Psoas muscle (tissue), 7 donors: ENCODE measurements at regions not wholly inside any gene's neighbourhood (a gene's known extent, or its start where the extent isn't known, plus 50 kb on each side); places are given as distances from the start of the nearest gene placed in this dataset.

Experiments used
- ATAC-seq, 4 donors: fragments of 200-7000 bp; cut with Tn5 transposase; one replicate each; pipeline ENCODE4 v1.9.1; 2020; ENCODE audit warnings: moderate library complexity in 3 of 4, mild to moderate bottlenecking in 2 of 4
- DNase-seq, 2 donors: peaks; one replicate each; pipeline ENCODE4 v3.0.0-alpha.2; 2020
- H3K27ac ChIP-seq: fragments of 200-600 bp; one replicate; pipeline ENCODE4 v1.8.0; 2022
- H3K27me3 ChIP-seq, 3 donors: fragments of 200-600 bp in 1 of 3; one replicate each; pipeline versions ENCODE4 v1.6.1 to v1.8.0; 2013 to 2022; ENCODE audit warnings: low read length in 2 of 3, mild to moderate bottlenecking in 2 of 3, moderate library complexity in 1 of 3; ENCODE audit not compliant: insufficient read depth in 3 of 3
- H3K36me3 ChIP-seq, 2 donors: fragments of 200-600 bp in 1 of 2; one replicate each; pipeline versions ENCODE4 v1.6.1 to v1.8.0; 2013 to 2022; ENCODE audit warnings: low read depth in 1 of 2, mild to moderate bottlenecking in 1 of 2, moderate library complexity in 1 of 2; ENCODE audit not compliant: insufficient read depth in 1 of 2
- H3K4me1 ChIP-seq: fragments of 200-600 bp; one replicate; pipeline ENCODE4 v1.8.0; 2022
- H3K4me3 ChIP-seq: fragments of 200-600 bp; one replicate; pipeline ENCODE4 v1.8.0; 2022; ENCODE audit warnings: mild to moderate bottlenecking
- H3K9me3 ChIP-seq: fragments of 200-600 bp; one replicate; pipeline ENCODE4 v1.8.0; 2022
- WGBS, 3 donors: extraction: QIAGEN DNeasy Blood & Tissue Kit; methylation state at CpG; one replicate each; pipeline versions ENCODE4 v1.1.6 to v1.1.7; 2013; 5-methylcytosine and 5-hydroxymethylcytosine counted together
- intact Hi-C, 2 donors: fragments of 100-400 bp; cut with DNase I; formaldehyde crosslinking; loops; one replicate each; pipeline versions ENCODE4 v1.11.0 to v1.14.2; 2022
- TF ChIP-seq, protein P1 (sequence below): fragments of 200-600 bp; IDR thresholded peaks from one replicate; pipeline ENCODE4 v1.8.0; 2022; ENCODE audit warnings: antibody characterized with exemption
- donor health status: healthy with polysubstance abuse.
- donor health status: DM: no; HTN: no; CAD: no; lungs with moderate emphysema.
- donor health status: Bipolar disorder and iron deficiency.
- donor health status: healthy.
- donor health status: DM: yes; HTN: yes; CAD: no.
- donor health status: DM: no; HTN: no; CAD: no.
- donor health status: DM: yes; HTN: yes; CAD: no.

DNA sequence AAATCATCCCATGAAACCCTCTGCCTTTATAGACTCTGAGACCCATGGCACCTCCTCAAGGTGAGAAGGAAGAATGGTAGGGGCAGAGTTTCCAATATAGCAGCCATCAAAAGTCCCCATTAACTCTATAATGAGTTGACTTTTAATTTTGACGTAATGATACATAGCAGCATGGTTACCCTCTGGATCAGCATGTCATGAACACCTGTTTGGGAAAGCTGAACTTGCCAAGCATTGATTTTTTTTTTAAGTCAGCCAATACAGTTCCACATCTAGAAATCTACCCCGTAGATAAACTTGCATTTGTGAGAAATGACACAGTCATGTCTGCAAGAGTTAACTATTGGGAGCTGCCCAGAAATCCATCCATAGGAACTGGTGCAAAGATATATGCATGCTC, 191.8 kb downstream of the TMEM114 start:
- Histone ChIP-seq H3K9me3 (no peaks in the 10 kb centered on the region), H3K4me1 (no peaks in the 10 kb centered on the region), H3K4me3 (no peak overlapping the region), H3K27me3 (no peaks in the 10 kb centered on the region), H3K27ac (no peak overlapping the region), H3K36me3 (no peaks in the 10 kb centered on the region)
- 61 to 69% (median 65%) methylated on average over 2 of the region's 2 CpGs for WGBS, 3 donors
- no peak for ATAC-seq
- intact Hi-C loops: no loop called here
- TF ChIP-seq, protein P1, sequence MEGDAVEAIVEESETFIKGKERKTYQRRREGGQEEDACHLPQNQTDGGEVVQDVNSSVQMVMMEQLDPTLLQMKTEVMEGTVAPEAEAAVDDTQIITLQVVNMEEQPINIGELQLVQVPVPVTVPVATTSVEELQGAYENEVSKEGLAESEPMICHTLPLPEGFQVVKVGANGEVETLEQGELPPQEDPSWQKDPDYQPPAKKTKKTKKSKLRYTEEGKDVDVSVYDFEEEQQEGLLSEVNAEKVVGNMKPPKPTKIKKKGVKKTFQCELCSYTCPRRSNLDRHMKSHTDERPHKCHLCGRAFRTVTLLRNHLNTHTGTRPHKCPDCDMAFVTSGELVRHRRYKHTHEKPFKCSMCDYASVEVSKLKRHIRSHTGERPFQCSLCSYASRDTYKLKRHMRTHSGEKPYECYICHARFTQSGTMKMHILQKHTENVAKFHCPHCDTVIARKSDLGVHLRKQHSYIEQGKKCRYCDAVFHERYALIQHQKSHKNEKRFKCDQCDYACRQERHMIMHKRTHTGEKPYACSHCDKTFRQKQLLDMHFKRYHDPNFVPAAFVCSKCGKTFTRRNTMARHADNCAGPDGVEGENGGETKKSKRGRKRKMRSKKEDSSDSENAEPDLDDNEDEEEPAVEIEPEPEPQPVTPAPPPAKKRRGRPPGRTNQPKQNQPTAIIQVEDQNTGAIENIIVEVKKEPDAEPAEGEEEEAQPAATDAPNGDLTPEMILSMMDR: no peak
- DNase-seq: no peak

DNA sequence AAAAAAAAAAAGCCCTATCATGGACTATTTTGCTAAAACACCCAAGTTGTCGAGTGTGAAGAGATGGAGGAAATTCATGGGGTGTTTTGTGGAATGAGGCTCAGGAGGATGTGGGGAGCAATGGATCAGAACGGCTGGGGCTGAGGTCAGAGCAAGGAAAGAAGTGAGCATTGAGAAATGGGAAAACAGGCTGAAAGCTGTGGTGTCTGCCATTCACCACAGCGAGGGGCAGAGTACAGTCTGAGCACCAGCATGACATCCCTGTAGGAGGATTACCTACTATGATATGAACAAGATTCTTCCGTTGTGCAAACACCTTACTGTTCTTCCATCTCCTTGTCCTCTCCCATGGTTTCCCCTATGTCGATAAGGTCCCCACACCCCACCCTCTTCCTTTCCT, 193.1 kb downstream of the TMEM114 start:
- H3K27me3 ChIP-seq: no peaks in the 10 kb centered on the region
- TF ChIP-seq, protein P1: no peak
- no peak for DNase-seq
- intact Hi-C loops: no loop called here
- no peak for ATAC-seq
- H3K9me3 ChIP-seq: no peaks in the 10 kb centered on the region
- H3K4me1 ChIP-seq: no peaks in the 10 kb centered on the region
- no peak overlapping the region for H3K4me3 ChIP-seq
- no peaks in the 10 kb centered on the region for H3K36me3 ChIP-seq
- 64 to 74% (median 74%) methylated on average over 5 of the region's 5 CpGs for WGBS, 3 donors
- no peak overlapping the region for H3K27ac ChIP-seq

DNA sequence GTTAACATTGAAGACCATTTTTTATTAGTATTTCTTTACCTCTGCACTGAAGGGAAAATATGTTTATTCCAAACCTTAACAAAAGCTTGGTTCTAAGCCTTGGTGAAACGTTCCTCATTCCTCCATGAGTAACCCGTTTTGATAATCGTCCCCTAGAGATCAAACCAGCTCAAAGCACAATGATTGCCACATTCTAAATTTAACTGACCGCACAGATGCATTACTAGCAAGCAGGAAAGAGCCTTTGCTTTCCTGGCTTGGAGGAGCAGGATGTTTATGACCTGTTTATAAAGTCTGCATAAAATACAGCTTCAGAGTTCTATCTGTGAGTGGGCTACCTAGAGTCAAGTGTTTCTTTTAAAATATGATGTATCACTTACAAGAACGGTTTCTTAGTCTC, 193.8 kb downstream of the TMEM114 start:
- Histone ChIP-seq H3K4me3 (no peak overlapping the region), H3K27me3 (no peaks in the 10 kb centered on the region), H3K36me3 (no peaks in the 10 kb centered on the region), H3K9me3 (no peaks in the 10 kb centered on the region), H3K27ac (no peak overlapping the region), H3K4me1 (no peaks in the 10 kb centered on the region)
- ATAC-seq (no peak), DNase-seq (no peak)
- TF ChIP-seq, protein P1: no peak
- intact Hi-C loops: no loop called here
- 37 to 40% (median 40%) methylated on average over 5 of the region's 5 CpGs for WGBS, 3 donors

DNA sequence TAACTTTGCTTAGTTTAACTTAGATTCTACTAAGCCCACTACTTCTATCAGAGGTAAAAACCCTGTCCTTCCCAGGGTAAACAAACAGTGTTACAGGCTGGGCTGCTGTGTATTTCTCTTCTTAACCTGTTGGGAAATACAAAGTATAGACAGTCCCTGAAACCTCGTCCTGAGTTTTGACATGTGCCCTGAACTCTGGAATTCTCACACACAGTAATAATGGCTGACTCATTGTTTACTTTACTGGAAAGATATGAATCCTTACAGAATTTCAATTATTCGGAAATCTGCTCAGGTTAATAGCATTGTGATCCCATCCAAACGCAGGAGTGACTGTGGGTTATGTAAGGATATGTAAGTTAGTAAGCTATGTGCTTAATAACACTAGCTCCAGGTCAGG, 199.1 kb downstream of the TMEM114 start:
- intact Hi-C loops: no loop called here
- Histone ChIP-seq H3K9me3 (no peaks in the 10 kb centered on the region), H3K36me3 (no peaks in the 10 kb centered on the region), H3K27me3 (no peaks in the 10 kb centered on the region), H3K4me3 (no peak overlapping the region), H3K4me1 (no peaks in the 10 kb centered on the region), H3K27ac (no peak overlapping the region)
- TF ChIP-seq, protein P1: no peak
- DNase-seq: no peak
- ATAC-seq: no peak
- 66 to 76% (median 66%) methylated on average over 3 of the region's 3 CpGs for WGBS, 3 donors

DNA sequence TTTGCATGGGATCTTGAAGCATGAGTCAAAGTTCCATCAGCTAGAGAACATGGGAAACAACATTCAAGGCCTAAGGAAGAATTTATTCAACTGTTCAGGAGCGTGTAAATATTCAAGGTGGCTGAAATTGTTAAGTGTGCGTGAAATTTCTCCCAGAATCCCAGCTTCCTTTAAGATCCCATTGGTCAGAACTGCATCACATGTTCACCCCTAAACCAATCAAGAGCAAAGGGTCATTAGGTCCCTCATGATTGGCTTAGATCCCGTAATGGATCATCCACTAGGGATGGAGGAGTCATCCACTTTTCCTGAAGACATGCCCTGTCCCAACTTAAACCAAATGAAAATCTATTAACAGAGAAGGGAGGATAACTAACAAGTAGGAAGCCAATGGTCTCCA, 201.6 kb downstream of the TMEM114 start:
- Histone ChIP-seq H3K27me3 (no peaks in the 10 kb centered on the region), H3K9me3 (no peaks in the 10 kb centered on the region), H3K4me1 (no peaks in the 10 kb centered on the region), H3K4me3 (no peak overlapping the region), H3K36me3 (no peaks in the 10 kb centered on the region), H3K27ac (no peak overlapping the region)
- ATAC-seq: no peak
- intact Hi-C loops: no loop called here
- 78 to 85% (median 83%) methylated on average over 3 of the region's 3 CpGs for WGBS, 3 donors
- TF ChIP-seq, protein P1: no peak
- no peak for DNase-seq
